HCT116 (cell line): ENCODE measurements at regions not wholly inside any gene's neighbourhood (a gene's known extent, or its start where the extent isn't known, plus 50 kb on each side); places are given as distances from the start of the nearest gene placed in this dataset.

Experiments used
- ATAC-seq: fragments of 200-7000 bp; cut with Tn5 transposase; 2 replicates; pipeline ENCODE4 v1.9.1; 2020; ENCODE audit warnings: mild to moderate bottlenecking, moderate library complexity
- BruUV-seq: library from RNA; stranded (reverse); fragments of 400-500 nt; replicated peaks from 2 replicates; lab custom pipeline; 2021; lab: Mats Ljungman, UMichigan
- CTCF ChIA-PET: fragments of 300-600 bp; sonication (Branson Sonifier 250); formaldehyde crosslinking; loops from one replicate; lab custom pipeline; 2021; ENCODE audit warnings: antibody characterized with exemption; lab: Charles Lee
- POLR2A ChIA-PET: fragments of 300-600, 350-600 bp; sonication (Branson Sonifier 250); formaldehyde crosslinking; loops from one replicate; lab custom pipeline; 2021; ENCODE audit warnings: antibody characterized with exemption; lab: Charles Lee
- RAD21 ChIA-PET, 2 experiments: fragments of 300-600 bp; sonication (Branson Sonifier 250); formaldehyde crosslinking; loops; one replicate each; lab custom pipeline; 2023; ENCODE audit warnings: low total read pairs in 2 of 2; ENCODE audit not compliant: uncharacterized antibody in 2 of 2, unreplicated experiment in 2 of 2, low non-redundant PET in 1 of 2; lab: Charles Lee
- DNase-seq: peaks from one replicate; pipeline ENCODE4 v3.0.0-alpha.2; 2010; ENCODE audit warnings: low read depth, low spot score
- H2AFZ ChIP-seq: fragments of 200-600 bp; shearing (Covaris generic), sonication (generic); 2 replicates; pipeline ENCODE4 v1.6.1; 2017; ENCODE audit warnings: low read depth, mixed run types, mixed read lengths, antibody characterized with exemption, low read length; ENCODE audit not compliant: poor library complexity, severe bottlenecking
- H3K27ac ChIP-seq: 2 replicates; pipeline ENCODE4 v1.5.1; 2012; ENCODE audit warnings: low read depth, low read length
- H3K27me3 ChIP-seq: fragments of 200-600 bp; sonication (generic); 2 replicates; pipeline ENCODE4 v1.6.1; 2016; ENCODE audit warnings: mixed run types, low read length, mixed read lengths; ENCODE audit not compliant: insufficient read depth
- H3K36me3 ChIP-seq, 2 experiments: fragments of 200-500 bp in 1 of 2; fragments of 200-600 bp in 1 of 2; sonication (Bioruptor generic) in 1 of 2; sonication (generic) in 1 of 2; 2 replicates each; pipeline versions ENCODE4 v1.5.1 to v1.6.1; 2014 to 2016; ENCODE audit warnings: low read length in 2 of 2, inconsistent platforms in 1 of 2, mixed read lengths in 1 of 2, mixed run types in 1 of 2; ENCODE audit not compliant: insufficient read depth in 2 of 2, control insufficient read depth in 1 of 2
- H3K4me1 ChIP-seq, 2 experiments: fragments of 200-600 bp in 1 of 2; sonication (generic) in 1 of 2; 2 replicates each; pipeline versions ENCODE4 v1.5.1 to v1.6.1; 2012 to 2017; ENCODE audit warnings: low read length in 2 of 2, inconsistent platforms in 1 of 2, mild to moderate bottlenecking in 1 of 2, mixed read lengths in 1 of 2, mixed run types in 1 of 2, moderate library complexity in 1 of 2; ENCODE audit not compliant: insufficient read depth in 2 of 2, control insufficient read depth in 1 of 2
- H3K4me2 ChIP-seq: fragments of 200-600 bp; sonication (generic); 2 replicates; pipeline ENCODE4 v1.6.1; 2017; ENCODE audit warnings: mixed run types, low read length, mixed read lengths
- H3K4me3 ChIP-seq, 2 experiments: fragments of 200-600 bp in 1 of 2; sonication (generic) in 1 of 2; replicated peaks in 1 of 2; 2 replicates each; pipeline ENCODE4 v1.5.1; 2011 to 2016; ENCODE audit warnings: low read length in 2 of 2, control low read depth in 1 of 2, low read depth in 1 of 2, mild to moderate bottlenecking in 1 of 2, mixed read lengths in 1 of 2, mixed run types in 1 of 2
- H3K79me2 ChIP-seq: fragments of 200-600 bp; sonication (generic); 2 replicates; pipeline ENCODE4 v1.6.1; 2017; ENCODE audit warnings: mild to moderate bottlenecking, mixed run types, low read length, moderate library complexity, mixed read lengths; ENCODE audit not compliant: insufficient read depth
- H3K9ac ChIP-seq: fragments of 200-600 bp; sonication (generic); 2 replicates; pipeline ENCODE4 v1.6.1; 2016; ENCODE audit warnings: low read length, mixed read lengths
- H3K9me2 ChIP-seq: fragments of 200-600 bp; sonication (generic), shearing (Covaris generic); 2 replicates; pipeline ENCODE4 v1.6.1; 2017; ENCODE audit warnings: mixed run types, mild to moderate bottlenecking, moderate library complexity; ENCODE audit not compliant: insufficient read depth
- H3K9me3 ChIP-seq, 2 experiments: fragments of 200-500 bp in 1 of 2; fragments of 200-600 bp in 1 of 2; sonication (Bioruptor generic) in 1 of 2; sonication (generic) in 1 of 2; 2 replicates each; pipeline ENCODE4 v1.6.1; 2014 to 2017; ENCODE audit warnings: low read length in 2 of 2, mixed read lengths in 2 of 2, inconsistent platforms in 1 of 2, low read depth in 1 of 2, mild to moderate bottlenecking in 1 of 2, mixed run types in 1 of 2, moderate library complexity in 1 of 2; ENCODE audit not compliant: control insufficient read depth in 1 of 2, insufficient read depth in 1 of 2
- H4K20me1 ChIP-seq: fragments of 200-600 bp; sonication (generic), shearing (Covaris generic); 2 replicates; pipeline ENCODE4 v1.6.1; 2017; ENCODE audit warnings: mixed run types, mild to moderate bottlenecking, moderate library complexity; ENCODE audit not compliant: insufficient read depth
- ATF3 ChIP-seq: IDR thresholded peaks from 2 replicates; pipeline ENCODE4 v1.6.1; 2012
- CBX3 ChIP-seq: IDR thresholded peaks from 2 replicates; pipeline ENCODE4 v1.6.1; 2012; ENCODE audit warnings: low read depth
- EGR1 ChIP-seq: IDR thresholded peaks from 2 replicates; pipeline ENCODE4 v1.6.1; 2012; ENCODE audit warnings: low read depth
- ELF1 ChIP-seq: IDR thresholded peaks from 2 replicates; pipeline ENCODE4 v1.6.1; 2012; ENCODE audit warnings: low read depth, borderline replicate concordance
- EZH2phosphoT487 ChIP-seq: fragments of 200-600 bp; IDR thresholded peaks from 2 replicates; pipeline ENCODE4 v1.6.1; 2018; ENCODE audit warnings: antibody characterized with exemption, borderline replicate concordance
- JUND ChIP-seq: IDR thresholded peaks from 2 replicates; pipeline ENCODE4 v1.6.1; 2012
- POLR2A ChIP-seq: IDR thresholded peaks from 2 replicates; pipeline ENCODE4 v1.7.0; 2011; ENCODE audit warnings: borderline replicate concordance; ENCODE audit not compliant: insufficient read depth, insufficient read length; ENCODE audit errors: extremely low read depth
- POLR2AphosphoS5 ChIP-seq: IDR thresholded peaks from 2 replicates; pipeline ENCODE4 v1.6.1; 2011; ENCODE audit warnings: mild to moderate bottlenecking, low read depth, low read length, moderate library complexity
- RAD21 ChIP-seq: IDR thresholded peaks from 2 replicates; pipeline ENCODE4 v1.6.1; 2012; ENCODE audit warnings: low read depth, mild to moderate bottlenecking
- SIN3A ChIP-seq: IDR thresholded peaks from 2 replicates; pipeline ENCODE4 v1.6.1; 2012; ENCODE audit warnings: low read depth
- SP1 ChIP-seq: IDR thresholded peaks from 2 replicates; pipeline ENCODE4 v1.6.1; 2012; ENCODE audit warnings: low read depth
- SRF ChIP-seq: IDR thresholded peaks from 2 replicates; pipeline ENCODE4 v1.6.1; 2012; ENCODE audit warnings: low read depth
- TCF7L2 ChIP-seq: IDR thresholded peaks from 2 replicates; pipeline ENCODE4 v1.7.0; 2011; ENCODE audit warnings: borderline replicate concordance, inconsistent platforms; ENCODE audit not compliant: insufficient read depth, insufficient read length; ENCODE audit errors: extremely low read depth
- YY1 ChIP-seq: IDR thresholded peaks from 2 replicates; pipeline ENCODE4 v1.6.1; 2011; ENCODE audit warnings: low read length, low read depth, moderate library complexity, mild to moderate bottlenecking; ENCODE audit not compliant: insufficient replicate concordance; ENCODE audit errors: extremely low read depth
- ZBTB33 ChIP-seq: IDR thresholded peaks from 2 replicates; pipeline ENCODE4 v1.6.1; 2011; ENCODE audit warnings: mild to moderate bottlenecking, low read length, moderate library complexity; ENCODE audit not compliant: insufficient replicate concordance; ENCODE audit errors: extremely low read depth
- ZFX ChIP-seq: fragments of 450-650 bp; IDR thresholded peaks from 2 replicates; pipeline ENCODE4 v1.6.1; 2017
- ZNF274 ChIP-seq: fragments of 200-500 bp; sonication (Bioruptor generic); IDR thresholded peaks from 2 replicates; pipeline ENCODE4 v1.6.1; 2014; ENCODE audit warnings: mild to moderate bottlenecking, low read depth, low read length, inconsistent platforms
- intact Hi-C: fragments of 100-400 bp; cut with micrococcal nuclease; formaldehyde crosslinking; loops from 2 replicates; pipeline ENCODE4 v1.10.0; 2022
- TF ChIP-seq, protein P1 (sequence below): IDR thresholded peaks from 2 replicates; pipeline ENCODE4 v1.6.1; 2012; ENCODE audit warnings: low read depth
- TF ChIP-seq, protein P2 (sequence below): IDR thresholded peaks from 2 replicates; pipeline ENCODE4 v1.6.1; 2012
- TF ChIP-seq, protein P3 (sequence below), 3 experiments: fragments of 200-600 bp in 1 of 3; sonication (generic) in 1 of 3; IDR thresholded peaks in 2 of 3; conservative IDR thresholded peaks in 1 of 3; 2 replicates each; pipeline ENCODE4 v1.5.1; 2012 to 2017; ENCODE audit warnings: low read depth in 2 of 3, low read length in 2 of 3, antibody characterized with exemption in 1 of 3, borderline replicate concordance in 1 of 3, control low read depth in 1 of 3, mild to moderate bottlenecking in 1 of 3, mixed read lengths in 1 of 3, mixed run types in 1 of 3, moderate library complexity in 1 of 3; ENCODE audit not compliant: insufficient read depth in 1 of 3

- no peak overlapping the region for H3K27ac ChIP-seq
- BruUV-seq = no TSS peak
- intact Hi-C loops = no loop called here
- H3K9me2 ChIP-seq = no peaks in the 10 kb centered on the region
- H3K4me1 ChIP-seq = no peaks in the 10 kb centered on the region
- H3K9me3 ChIP-seq = no peaks in the 10 kb centered on the region
- H3K9ac ChIP-seq = no peak overlapping the region
- TF ChIP-seq, protein P1, sequence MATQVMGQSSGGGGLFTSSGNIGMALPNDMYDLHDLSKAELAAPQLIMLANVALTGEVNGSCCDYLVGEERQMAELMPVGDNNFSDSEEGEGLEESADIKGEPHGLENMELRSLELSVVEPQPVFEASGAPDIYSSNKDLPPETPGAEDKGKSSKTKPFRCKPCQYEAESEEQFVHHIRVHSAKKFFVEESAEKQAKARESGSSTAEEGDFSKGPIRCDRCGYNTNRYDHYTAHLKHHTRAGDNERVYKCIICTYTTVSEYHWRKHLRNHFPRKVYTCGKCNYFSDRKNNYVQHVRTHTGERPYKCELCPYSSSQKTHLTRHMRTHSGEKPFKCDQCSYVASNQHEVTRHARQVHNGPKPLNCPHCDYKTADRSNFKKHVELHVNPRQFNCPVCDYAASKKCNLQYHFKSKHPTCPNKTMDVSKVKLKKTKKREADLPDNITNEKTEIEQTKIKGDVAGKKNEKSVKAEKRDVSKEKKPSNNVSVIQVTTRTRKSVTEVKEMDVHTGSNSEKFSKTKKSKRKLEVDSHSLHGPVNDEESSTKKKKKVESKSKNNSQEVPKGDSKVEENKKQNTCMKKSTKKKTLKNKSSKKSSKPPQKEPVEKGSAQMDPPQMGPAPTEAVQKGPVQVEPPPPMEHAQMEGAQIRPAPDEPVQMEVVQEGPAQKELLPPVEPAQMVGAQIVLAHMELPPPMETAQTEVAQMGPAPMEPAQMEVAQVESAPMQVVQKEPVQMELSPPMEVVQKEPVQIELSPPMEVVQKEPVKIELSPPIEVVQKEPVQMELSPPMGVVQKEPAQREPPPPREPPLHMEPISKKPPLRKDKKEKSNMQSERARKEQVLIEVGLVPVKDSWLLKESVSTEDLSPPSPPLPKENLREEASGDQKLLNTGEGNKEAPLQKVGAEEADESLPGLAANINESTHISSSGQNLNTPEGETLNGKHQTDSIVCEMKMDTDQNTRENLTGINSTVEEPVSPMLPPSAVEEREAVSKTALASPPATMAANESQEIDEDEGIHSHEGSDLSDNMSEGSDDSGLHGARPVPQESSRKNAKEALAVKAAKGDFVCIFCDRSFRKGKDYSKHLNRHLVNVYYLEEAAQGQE = no peak
- TF ChIP-seq CBX3 (no peak), RAD21 (no peak), ZNF274 (no peak), YY1 (no peak), SRF (no peak), TCF7L2 (no peak), ATF3 (no peak), POLR2A (no peak), SIN3A (no peak), POLR2AphosphoS5 (no peak), SP1 (no peak), ZFX (no peak), ELF1 (no peak), EZH2phosphoT487 (no peak), ZBTB33 (no peak), JUND (no peak), EGR1 (no peak)
- TF ChIP-seq, protein P2, sequence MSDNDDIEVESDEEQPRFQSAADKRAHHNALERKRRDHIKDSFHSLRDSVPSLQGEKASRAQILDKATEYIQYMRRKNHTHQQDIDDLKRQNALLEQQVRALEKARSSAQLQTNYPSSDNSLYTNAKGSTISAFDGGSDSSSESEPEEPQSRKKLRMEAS = no peak
- TF ChIP-seq, protein P3, sequence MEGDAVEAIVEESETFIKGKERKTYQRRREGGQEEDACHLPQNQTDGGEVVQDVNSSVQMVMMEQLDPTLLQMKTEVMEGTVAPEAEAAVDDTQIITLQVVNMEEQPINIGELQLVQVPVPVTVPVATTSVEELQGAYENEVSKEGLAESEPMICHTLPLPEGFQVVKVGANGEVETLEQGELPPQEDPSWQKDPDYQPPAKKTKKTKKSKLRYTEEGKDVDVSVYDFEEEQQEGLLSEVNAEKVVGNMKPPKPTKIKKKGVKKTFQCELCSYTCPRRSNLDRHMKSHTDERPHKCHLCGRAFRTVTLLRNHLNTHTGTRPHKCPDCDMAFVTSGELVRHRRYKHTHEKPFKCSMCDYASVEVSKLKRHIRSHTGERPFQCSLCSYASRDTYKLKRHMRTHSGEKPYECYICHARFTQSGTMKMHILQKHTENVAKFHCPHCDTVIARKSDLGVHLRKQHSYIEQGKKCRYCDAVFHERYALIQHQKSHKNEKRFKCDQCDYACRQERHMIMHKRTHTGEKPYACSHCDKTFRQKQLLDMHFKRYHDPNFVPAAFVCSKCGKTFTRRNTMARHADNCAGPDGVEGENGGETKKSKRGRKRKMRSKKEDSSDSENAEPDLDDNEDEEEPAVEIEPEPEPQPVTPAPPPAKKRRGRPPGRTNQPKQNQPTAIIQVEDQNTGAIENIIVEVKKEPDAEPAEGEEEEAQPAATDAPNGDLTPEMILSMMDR (IDR thresholded peaks at IDR 0.05 in 2 of 3, conservative IDR thresholded peaks at IDR 0.05 in 1 of 3; ENCODE audit: borderline replicate concordance in 1 of 3, insufficient read depth in 1 of 3, low read depth in 2 of 3, low read length in 2 of 3) = no peak
- H3K4me2 ChIP-seq = no peak overlapping the region
- H2AFZ ChIP-seq = no peak overlapping the region
- H4K20me1 ChIP-seq = no peaks in the 10 kb centered on the region
- ChIA-PET RAD21 (no interaction called here), POLR2A (no interaction called here), CTCF (no interaction called here)
- no peak for DNase-seq
- H3K36me3 ChIP-seq = no peaks in the 10 kb centered on the region
- no peaks in the 10 kb centered on the region for H3K79me2 ChIP-seq
- peaks cover 17% of the 10 kb centered on the region for H3K27me3 ChIP-seq
- no peak overlapping the region for H3K4me3 ChIP-seq
- no peak for ATAC-seq
Measured at GRCh38 chr18:47492691-47493090, 241.2 kb upstream of the SKOR2 start.
